H9 (cell line): ENCODE measurements at regions not wholly inside any gene's neighbourhood (a gene's known extent, or its start where the extent isn't known, plus 50 kb on each side); places are given as distances from the start of the nearest gene placed in this dataset.

ENCODE experiments used
- DNase-seq: peaks from one replicate; pipeline ENCODE4 v3.0.0-alpha.2; 2017
- H2AFZ ChIP-seq: one replicate; pipeline ENCODE4 v1.6.1; 2013; ENCODE audit warnings: mild to moderate bottlenecking, low read length, control low read depth, moderate library complexity
- H2AK5ac ChIP-seq: 2 replicates; pipeline ENCODE4 v1.6.1; 2013; ENCODE audit warnings: low read length, control low read depth, mixed read lengths; ENCODE audit not compliant: insufficient read length
- H2BK120ac ChIP-seq: one replicate; pipeline ENCODE4 v1.6.1; 2013; ENCODE audit warnings: low read depth, mild to moderate bottlenecking, low read length, control low read depth, inconsistent platforms; ENCODE audit not compliant: poor library complexity, severe bottlenecking
- H2BK12ac ChIP-seq: 2 replicates; pipeline ENCODE4 v1.6.1; 2013; ENCODE audit warnings: low read length, control low read depth, mixed read lengths, low read depth; ENCODE audit not compliant: insufficient read length
- H2BK15ac ChIP-seq: 2 replicates; pipeline ENCODE4 v1.6.1; 2013; ENCODE audit warnings: low read depth, low read length, control low read depth
- H2BK20ac ChIP-seq: one replicate; pipeline ENCODE4 v1.6.1; 2013; ENCODE audit warnings: low read depth, mild to moderate bottlenecking, low read length, control low read depth, inconsistent platforms; ENCODE audit not compliant: poor library complexity, severe bottlenecking
- H2BK5ac ChIP-seq: 2 replicates; pipeline ENCODE4 v1.6.1; 2013; ENCODE audit warnings: low read length, control low read depth, mixed read lengths; ENCODE audit not compliant: insufficient read length
- H3K14ac ChIP-seq: 2 replicates; pipeline ENCODE4 v1.6.1; 2013; ENCODE audit warnings: low read length, control low read depth; ENCODE audit not compliant: insufficient read depth
- H3K18ac ChIP-seq: 2 replicates; pipeline ENCODE4 v1.6.1; 2013; ENCODE audit warnings: low read depth, mild to moderate bottlenecking, mixed read lengths, low read length, control low read depth; ENCODE audit not compliant: insufficient read length
- H3K23ac ChIP-seq: 2 replicates; pipeline ENCODE4 v1.6.1; 2013; ENCODE audit warnings: low read length, control low read depth, mixed read lengths, low read depth; ENCODE audit not compliant: insufficient read length
- H3K23me2 ChIP-seq: 2 replicates; pipeline ENCODE4 v1.6.1; 2013; ENCODE audit warnings: low read depth, mild to moderate bottlenecking, mixed read lengths, low read length, control low read depth; ENCODE audit not compliant: insufficient read length, poor library complexity, severe bottlenecking
- H3K27ac ChIP-seq: 2 replicates; pipeline ENCODE4 v1.5.1; 2013; ENCODE audit warnings: low read length, control low read depth, mixed read lengths, low read depth; ENCODE audit not compliant: insufficient read length
- H3K27me3 ChIP-seq: 2 replicates; pipeline ENCODE4 v1.6.1; 2013; ENCODE audit warnings: low read length, control low read depth, inconsistent platforms; ENCODE audit not compliant: insufficient read depth
- H3K4ac ChIP-seq: 2 replicates; pipeline ENCODE4 v1.6.1; 2013; ENCODE audit warnings: low read depth, mild to moderate bottlenecking, control low read depth, inconsistent platforms, low read length, moderate library complexity
- H3K4me1 ChIP-seq: 2 replicates; pipeline ENCODE4 v1.6.1; 2013; ENCODE audit warnings: low read length, control low read depth, inconsistent platforms; ENCODE audit not compliant: insufficient read depth
- H3K4me2 ChIP-seq: 2 replicates; pipeline ENCODE4 v1.6.1; 2013; ENCODE audit warnings: low read length, control low read depth, mixed read lengths; ENCODE audit not compliant: insufficient read length, insufficient read depth
- H3K56ac ChIP-seq: 2 replicates; pipeline ENCODE4 v1.6.1; 2013; ENCODE audit warnings: low read depth, mild to moderate bottlenecking, mixed read lengths, low read length, control low read depth; ENCODE audit not compliant: insufficient read length
- H3K79me1 ChIP-seq: 2 replicates; pipeline ENCODE4 v1.6.1; 2013; ENCODE audit warnings: low read depth, mild to moderate bottlenecking, moderate library complexity, low read length, control low read depth, inconsistent platforms; ENCODE audit not compliant: insufficient read depth, poor library complexity, severe bottlenecking
- H3K79me2 ChIP-seq: 2 replicates; pipeline ENCODE4 v1.6.1; 2013; ENCODE audit warnings: low read length, control low read depth, inconsistent platforms; ENCODE audit not compliant: insufficient read depth
- H3K9ac ChIP-seq: 2 replicates; pipeline ENCODE4 v1.6.1; 2013; ENCODE audit warnings: low read length, control low read depth, mixed read lengths; ENCODE audit not compliant: insufficient read length; ENCODE audit errors: extremely low read depth
- H3K9me3 ChIP-seq: one replicate; pipeline ENCODE4 v1.6.1; 2013; ENCODE audit warnings: low read depth, low read length, inconsistent platforms; ENCODE audit not compliant: control insufficient read depth
- H3T11ph ChIP-seq: one replicate; pipeline ENCODE4 v1.6.1; 2013; ENCODE audit warnings: mild to moderate bottlenecking, low read length, control low read depth, inconsistent platforms
- H4K20me1 ChIP-seq: one replicate; pipeline ENCODE4 v1.6.1; 2013; ENCODE audit not compliant: control insufficient read depth, insufficient read length, insufficient read depth
- H4K5ac ChIP-seq: 2 replicates; pipeline ENCODE4 v1.6.1; 2013; ENCODE audit warnings: low read depth, mild to moderate bottlenecking, mixed read lengths, low read length, control low read depth; ENCODE audit not compliant: insufficient read length
- H4K8ac ChIP-seq: replicated peaks from 2 replicates; pipeline ENCODE4 v1.6.1; 2013; ENCODE audit warnings: low read length, control low read depth, mixed read lengths, low read depth; ENCODE audit not compliant: insufficient read length
- H4K91ac ChIP-seq: 2 replicates; pipeline ENCODE4 v1.6.1; 2013; ENCODE audit warnings: low read depth, mild to moderate bottlenecking, moderate library complexity, mixed read lengths, low read length, control low read depth; ENCODE audit not compliant: insufficient read length
- H3K27ac Mint-ChIP-seq, 3 experiments: 2 replicates in 2 of 3; 3 replicates in 1 of 3; pipeline ENCODE4 v1.8.0; 2020 to 2021; ENCODE audit warnings: mixed read lengths in 3 of 3, mild to moderate bottlenecking in 1 of 3, moderate library complexity in 1 of 3
- H3K27me3 Mint-ChIP-seq: 2 replicates; pipeline ENCODE4 v1.8.0; 2021; ENCODE audit warnings: low read depth, mild to moderate bottlenecking, moderate library complexity, mixed read lengths
- H3K36me3 Mint-ChIP-seq, 3 experiments: 2 replicates in 2 of 3; 3 replicates in 1 of 3; pipeline ENCODE4 v1.8.0; 2020 to 2021; ENCODE audit warnings: low read depth in 3 of 3, mixed read lengths in 3 of 3; ENCODE audit not compliant: insufficient read depth in 1 of 3
- H3K4me1 Mint-ChIP-seq, 2 experiments: 2 replicates each; pipeline ENCODE4 v1.8.0; 2020; ENCODE audit warnings: mixed read lengths in 2 of 2
- H3K4me3 Mint-ChIP-seq, 2 experiments: 2 replicates in 1 of 2; 3 replicates in 1 of 2; pipeline ENCODE4 v1.8.0; 2020 to 2021; ENCODE audit warnings: mild to moderate bottlenecking in 2 of 2, mixed read lengths in 2 of 2, moderate library complexity in 1 of 2
- H3K9me3 Mint-ChIP-seq, 2 experiments: 2 replicates in 1 of 2; 3 replicates in 1 of 2; pipeline ENCODE4 v1.8.0; 2020; ENCODE audit warnings: mild to moderate bottlenecking in 2 of 2, mixed read lengths in 2 of 2, moderate library complexity in 1 of 2
- TF ChIP-seq, protein P1 (sequence below): fragments of 200-600 bp; sonication (generic); conservative IDR thresholded peaks from 3 replicates; pipeline ENCODE4 v1.8.0; 2021; ENCODE audit warnings: antibody characterized with exemption, mild to moderate bottlenecking

DNA sequence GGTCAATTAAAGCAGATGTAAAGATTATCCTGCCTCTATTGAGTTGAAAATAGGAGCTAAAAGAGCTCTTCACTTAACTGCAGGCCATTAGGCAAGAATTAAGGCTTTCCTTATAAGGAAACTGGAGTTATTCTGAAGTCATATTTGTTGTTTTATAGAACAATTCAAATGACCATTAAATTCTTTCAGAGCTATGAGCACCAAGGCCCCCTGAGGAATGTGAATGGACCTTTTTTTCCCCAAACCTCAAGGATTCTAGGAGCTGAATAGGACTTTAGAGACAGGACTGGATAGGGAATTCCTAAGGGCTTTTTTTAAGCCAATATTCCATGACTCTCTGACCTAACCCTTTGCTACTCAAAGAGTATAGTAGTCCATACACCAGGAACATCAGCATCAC is 565.7 kb upstream of the BTBD3 start:
- Histone ChIP-seq H3K27ac (no peak overlapping the region), H3K4ac (no peak overlapping the region), H3K79me1 (no peaks in the 10 kb centered on the region), H2BK20ac (no peak overlapping the region), H3K14ac (no peak overlapping the region), H2BK12ac (no peak overlapping the region), H2BK15ac (no peak overlapping the region), H2BK120ac (no peak overlapping the region), H3K9ac (no peak overlapping the region), H3K4me2 (no peak overlapping the region), H4K8ac (no peak overlapping the region), H4K20me1 (no peaks in the 10 kb centered on the region), H3K56ac (no peak overlapping the region), H3T11ph (no peak overlapping the region), H3K4me1 (no peaks in the 10 kb centered on the region; the same call in 1 of the 2 replicates), H3K9me3 (no peaks in the 10 kb centered on the region), H2AFZ (no peak overlapping the region), H3K79me2 (no peaks in the 10 kb centered on the region), H2BK5ac (no peak overlapping the region), H4K91ac (no peak overlapping the region), H3K23me2 (no peaks in the 10 kb centered on the region), H4K5ac (no peak overlapping the region), H3K23ac (no peak overlapping the region), H3K27me3 (no peaks in the 10 kb centered on the region; the same call in 1 of the 2 replicates), H3K18ac (no peak overlapping the region), H2AK5ac (no peak overlapping the region)
- TF ChIP-seq, protein P1, sequence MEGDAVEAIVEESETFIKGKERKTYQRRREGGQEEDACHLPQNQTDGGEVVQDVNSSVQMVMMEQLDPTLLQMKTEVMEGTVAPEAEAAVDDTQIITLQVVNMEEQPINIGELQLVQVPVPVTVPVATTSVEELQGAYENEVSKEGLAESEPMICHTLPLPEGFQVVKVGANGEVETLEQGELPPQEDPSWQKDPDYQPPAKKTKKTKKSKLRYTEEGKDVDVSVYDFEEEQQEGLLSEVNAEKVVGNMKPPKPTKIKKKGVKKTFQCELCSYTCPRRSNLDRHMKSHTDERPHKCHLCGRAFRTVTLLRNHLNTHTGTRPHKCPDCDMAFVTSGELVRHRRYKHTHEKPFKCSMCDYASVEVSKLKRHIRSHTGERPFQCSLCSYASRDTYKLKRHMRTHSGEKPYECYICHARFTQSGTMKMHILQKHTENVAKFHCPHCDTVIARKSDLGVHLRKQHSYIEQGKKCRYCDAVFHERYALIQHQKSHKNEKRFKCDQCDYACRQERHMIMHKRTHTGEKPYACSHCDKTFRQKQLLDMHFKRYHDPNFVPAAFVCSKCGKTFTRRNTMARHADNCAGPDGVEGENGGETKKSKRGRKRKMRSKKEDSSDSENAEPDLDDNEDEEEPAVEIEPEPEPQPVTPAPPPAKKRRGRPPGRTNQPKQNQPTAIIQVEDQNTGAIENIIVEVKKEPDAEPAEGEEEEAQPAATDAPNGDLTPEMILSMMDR: no peak
- peaks cover 31 to 38% of the 10 kb centered on the region in 2 experiments for H3K4me1 Mint-ChIP-seq
- peaks cover 2 to 11% (median 6%) of the 10 kb centered on the region in 3 experiments; a peak in 6 of 7 replicates for H3K36me3 Mint-ChIP-seq
- H3K4me3 Mint-ChIP-seq: no peak overlapping the region
- DNase-seq: no peak
- H3K27me3 Mint-ChIP-seq: no peaks in the 10 kb centered on the region
- H3K9me3 Mint-ChIP-seq: peaks cover 5 to 6% of the 10 kb centered on the region in 2 experiments; a peak in 4 of 5 replicates
- H3K27ac Mint-ChIP-seq: no peak overlapping the region
